Middle frontal gyrus (tissue), 1 donor: ENCODE measurements at regions not wholly inside any gene's neighbourhood (a gene's known extent, or its start where the extent isn't known, plus 50 kb on each side); places are given as distances from the start of the nearest gene placed in this dataset.

Source experiments
- DNase-seq: peaks from one replicate; pipeline ENCODE4 v3.0.0-alpha.2; 2015; ENCODE audit warnings: low spot score; ENCODE audit errors: extremely low spot score

DNA sequence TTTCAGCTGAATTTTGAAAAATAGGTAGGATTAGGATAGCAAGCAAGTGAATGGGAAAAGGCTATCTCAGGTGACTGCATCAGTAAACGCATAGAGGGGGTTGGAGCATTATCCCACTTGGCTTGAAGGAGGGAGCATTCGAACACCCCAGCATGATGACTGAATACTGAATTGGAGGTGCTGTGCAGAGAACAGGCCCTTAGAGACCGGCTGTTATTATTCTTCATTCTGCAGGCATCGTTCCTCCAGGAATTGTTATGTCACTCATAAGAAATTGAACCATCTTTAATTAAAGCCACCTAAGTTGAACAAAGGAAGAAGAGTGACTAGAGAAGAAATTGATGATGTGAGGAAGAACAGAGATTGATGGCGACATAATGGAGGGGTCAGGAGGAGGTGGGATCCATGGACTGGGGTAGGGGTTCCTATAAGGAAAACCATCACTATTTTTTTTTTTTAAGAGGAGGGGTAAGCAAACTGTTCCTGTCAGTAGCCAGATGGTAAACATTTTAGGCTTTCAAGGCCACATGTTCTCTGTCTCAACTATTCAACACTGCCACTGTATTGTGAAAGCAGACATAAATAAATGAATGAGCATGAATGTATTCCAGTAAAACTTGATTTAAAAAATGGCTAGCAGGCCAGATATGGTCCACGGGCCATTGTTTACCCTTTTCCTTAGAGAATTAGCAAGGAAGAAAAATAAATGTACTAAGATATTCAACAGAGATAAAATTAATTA lies 264.7 kb upstream of the TAC1 start:
- no peak for DNase-seq

DNA sequence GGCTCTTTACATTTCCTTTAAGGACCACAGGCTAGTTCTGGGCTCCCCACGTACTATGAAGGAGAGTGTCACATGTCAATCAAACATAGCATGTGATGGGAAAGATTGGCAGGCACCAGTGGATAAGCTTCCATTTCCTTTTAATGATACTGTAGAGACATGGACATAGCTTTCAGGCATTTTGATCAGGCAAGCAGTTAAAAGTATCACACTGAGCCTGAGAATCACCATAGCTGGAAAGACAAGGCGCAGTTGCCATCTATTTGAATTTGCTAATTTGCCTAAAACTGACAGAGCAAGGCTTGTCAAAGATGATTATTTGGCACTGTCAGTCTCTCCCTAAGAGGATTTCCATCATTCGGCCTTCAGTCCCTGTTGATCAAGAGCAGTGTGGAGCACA lies 263.4 kb upstream of the TAC1 start:
- DNase-seq, result no peak

DNA sequence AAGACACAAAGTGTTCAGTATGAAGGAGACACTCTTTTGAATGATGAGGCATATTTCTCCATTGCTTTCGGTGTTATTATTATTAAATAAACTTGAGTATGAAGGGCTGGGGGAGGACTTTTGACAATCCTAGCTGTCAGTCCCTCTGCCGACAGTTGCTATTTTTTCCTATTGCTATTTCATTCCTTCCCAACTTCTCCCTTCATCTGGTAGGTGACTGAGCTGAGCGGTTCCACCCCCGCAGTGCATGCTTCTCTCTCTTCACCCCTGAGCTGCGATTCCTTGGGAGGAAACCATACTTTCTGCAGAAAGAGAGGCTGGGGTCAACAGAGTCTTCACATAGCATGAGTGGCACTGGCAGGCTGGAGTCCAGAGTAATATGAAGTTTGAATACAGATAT lies 261.2 kb upstream of the TAC1 start:
- no peak for DNase-seq

DNA sequence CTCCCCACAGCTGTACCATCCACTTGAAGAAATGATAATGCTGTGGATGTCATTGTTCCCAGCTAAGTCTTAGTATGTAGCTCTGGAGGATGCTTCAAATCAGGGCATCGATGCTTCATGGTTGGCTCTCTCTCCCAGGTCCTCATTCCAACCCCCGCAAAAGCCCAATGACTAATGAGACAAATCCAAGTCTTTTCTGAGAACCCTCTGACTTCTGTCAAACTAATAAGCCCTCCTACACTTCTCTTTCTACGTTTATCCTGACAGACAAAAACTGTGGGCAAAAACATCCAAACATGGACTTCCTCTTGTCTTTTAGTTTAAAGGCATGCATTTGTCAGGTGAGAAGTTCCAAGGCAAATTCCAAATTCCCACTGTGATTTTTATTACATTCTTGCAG lies 260.4 kb upstream of the TAC1 start:
- no peak for DNase-seq

DNA sequence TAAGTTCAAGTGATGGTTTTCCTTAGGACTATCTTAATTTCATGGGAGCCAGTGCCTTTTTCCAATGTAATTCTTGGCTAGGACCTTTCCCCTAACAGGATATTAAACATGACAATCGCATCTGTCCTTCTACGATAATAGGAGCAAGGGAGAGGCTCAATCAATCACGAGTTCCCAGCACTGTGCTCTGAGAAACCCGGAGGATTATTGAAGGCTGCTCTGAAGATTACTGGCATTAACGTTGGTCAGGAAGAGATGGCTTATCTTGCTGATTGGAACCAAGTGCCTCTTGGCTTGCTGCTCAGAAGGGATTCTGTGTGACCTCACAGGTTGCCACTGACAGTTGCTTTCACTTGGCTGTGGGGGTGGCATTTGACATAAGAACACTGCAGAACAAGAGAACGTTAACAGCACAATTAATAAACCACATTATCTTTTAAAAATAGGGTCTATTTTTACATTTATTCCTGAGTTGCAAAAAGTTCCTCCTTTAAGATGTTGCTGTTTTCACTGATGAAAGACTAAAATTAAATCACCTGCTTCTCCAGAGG lies 252.1 kb upstream of the TAC1 start:
- DNase-seq, result no peak

DNA sequence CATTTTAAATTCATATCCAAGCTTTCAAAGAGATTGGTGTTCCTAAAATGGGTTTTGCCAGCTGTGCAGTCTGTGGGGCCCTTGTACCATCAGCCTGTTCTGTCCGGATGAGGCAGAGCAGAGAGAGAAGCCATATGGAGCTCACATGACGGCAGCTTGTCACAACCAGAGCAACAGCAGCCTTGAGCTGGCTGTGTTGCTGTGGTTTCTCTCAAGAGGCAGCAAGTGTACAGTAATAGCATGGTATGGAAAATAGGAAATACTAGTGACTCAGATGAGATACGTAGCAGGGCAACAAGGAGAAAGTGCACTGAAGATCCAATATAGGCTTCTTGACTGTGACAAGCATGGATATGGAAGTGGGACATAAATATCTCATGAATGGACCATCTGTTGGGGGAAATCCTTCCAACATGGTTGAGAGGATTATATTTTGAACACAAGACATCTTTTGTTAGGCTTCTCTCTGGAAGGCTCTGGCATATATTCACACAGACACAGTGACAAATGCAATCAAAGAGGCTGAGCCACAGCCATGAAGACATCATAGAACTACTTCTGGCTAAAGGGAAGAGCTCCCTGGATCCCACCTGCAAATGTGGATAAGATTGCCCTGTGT lies 251.0 kb upstream of the TAC1 start:
- peak; percentile 26 for DNase-seq

DNA sequence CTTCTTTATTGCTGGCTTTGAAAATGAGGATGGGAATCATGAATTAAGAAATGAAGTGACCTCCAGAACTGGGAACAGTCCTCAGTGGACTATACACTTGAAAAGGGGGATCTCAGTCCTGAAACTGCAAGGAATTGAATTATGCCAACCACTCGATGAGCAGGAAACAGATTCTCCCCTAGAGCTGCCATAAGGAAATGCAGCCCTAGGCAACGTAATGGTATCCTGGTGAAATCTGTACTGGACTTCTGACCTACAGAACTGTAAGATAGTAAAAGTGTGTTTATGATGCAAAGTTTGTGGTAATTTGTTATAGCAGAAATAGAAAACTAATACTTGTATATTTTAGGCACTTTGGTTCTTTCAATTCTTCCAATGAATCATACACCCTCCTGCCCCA lies 236.4 kb upstream of the TAC1 start:
- no peak for DNase-seq

DNA sequence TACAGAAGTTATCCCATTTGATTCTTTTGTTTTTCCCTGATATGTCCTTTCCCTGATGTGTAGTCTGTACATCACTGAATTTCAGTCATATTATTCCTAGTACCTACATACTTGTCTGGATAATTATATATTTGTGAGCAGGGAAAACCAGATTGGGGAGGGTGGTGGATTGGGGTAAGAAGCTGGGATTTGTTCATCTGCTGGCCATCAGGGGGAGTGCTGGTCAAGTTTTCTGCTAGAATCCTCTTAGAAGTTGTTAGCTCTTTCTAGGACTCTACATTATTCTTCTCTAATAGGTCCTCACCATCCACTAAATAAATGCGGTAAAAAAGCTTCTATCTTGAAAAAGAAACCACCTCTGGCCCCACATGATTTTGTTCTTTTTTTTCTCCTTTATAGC lies 232.7 kb upstream of the TAC1 start:
- no peak for DNase-seq

DNA sequence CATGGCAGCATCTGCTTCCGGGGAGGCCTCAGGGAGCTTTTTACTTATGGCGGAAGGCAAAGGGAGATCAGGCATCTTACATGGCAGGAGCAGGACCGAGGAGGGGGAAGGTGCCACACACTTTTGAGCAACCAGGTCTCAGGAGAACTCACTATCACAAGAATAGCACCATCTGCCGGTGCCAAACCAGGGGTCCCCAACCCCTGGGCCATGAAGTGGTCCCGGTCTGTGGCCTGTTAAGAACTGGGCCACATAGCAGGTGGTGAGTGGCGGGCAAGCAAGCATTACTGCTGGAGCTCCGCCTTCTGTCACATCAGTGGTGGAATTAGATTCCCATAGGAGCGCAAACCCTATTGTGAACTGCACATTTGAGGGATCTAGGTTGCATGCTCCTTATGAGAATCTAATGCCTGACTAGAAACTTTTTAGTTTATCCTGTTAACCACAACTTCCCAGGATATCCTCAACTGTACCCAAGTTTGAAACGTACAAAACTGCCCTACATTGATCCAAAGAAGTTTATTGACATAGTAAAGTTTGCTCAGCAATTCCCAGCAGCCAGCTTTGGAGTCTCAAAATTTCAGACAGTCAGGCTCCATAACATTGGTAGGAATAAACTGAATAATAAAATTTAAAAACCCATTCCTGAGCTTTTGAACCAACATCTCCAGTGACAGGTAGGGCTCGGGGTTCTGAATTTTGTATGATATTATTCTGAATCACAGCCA lies 228.4 kb upstream of the TAC1 start:
- no peak for DNase-seq

DNA sequence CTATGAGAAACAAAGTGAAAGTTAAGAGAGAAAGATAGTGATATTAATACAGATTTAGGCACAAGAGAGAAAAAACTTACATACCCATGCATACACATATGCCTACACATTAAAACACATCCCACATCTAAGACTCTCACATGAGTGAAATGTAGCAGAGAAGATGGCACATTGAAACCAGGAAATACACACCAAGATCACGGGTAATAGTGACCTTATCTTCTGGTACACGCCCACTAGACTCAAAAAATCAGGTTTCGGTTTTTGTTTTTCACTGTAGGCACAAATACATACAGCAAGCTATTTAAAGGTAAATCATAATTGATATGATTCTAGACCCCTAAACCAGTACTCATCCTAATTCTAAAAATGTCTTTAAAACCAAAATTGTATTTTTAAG lies 225.2 kb upstream of the TAC1 start:
- no peak for DNase-seq

DNA sequence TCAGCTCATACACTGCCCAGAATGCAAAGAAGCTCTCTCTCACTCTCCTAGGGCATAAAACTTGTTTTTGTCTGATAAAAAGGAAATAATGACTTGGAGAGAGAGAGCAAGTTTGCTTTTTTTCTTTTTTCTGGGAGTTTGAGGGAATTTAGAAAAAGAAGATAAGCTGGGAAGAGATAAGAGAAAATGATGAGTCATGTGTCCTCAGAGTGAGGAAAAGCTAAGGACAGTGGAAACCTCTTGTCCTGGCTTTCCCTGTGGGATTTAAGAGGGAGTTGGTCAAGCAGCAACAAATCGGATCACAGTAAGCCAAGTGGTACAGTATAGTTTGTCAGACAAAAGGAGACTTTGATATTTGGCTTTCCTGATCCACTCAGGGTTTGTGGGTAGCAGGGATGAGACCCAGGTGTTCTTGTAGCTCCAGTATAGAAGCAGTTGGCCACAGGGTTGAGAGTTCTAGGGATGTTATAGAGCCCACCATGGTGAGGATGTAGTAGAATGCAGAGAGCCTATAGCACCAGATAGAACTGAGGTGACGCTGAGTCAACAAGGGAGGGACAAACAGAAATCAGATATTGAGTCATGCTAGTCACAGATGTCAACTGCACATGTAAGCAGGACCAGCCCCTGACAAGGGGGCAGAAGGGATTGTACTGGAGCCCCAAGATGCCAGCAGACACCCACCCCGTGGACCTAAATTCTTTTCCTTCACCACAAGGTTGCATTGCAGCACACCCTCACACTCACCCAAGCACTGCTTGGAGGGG lies 219.3 kb upstream of the TAC1 start:
- DNase-seq, result no peak

DNA sequence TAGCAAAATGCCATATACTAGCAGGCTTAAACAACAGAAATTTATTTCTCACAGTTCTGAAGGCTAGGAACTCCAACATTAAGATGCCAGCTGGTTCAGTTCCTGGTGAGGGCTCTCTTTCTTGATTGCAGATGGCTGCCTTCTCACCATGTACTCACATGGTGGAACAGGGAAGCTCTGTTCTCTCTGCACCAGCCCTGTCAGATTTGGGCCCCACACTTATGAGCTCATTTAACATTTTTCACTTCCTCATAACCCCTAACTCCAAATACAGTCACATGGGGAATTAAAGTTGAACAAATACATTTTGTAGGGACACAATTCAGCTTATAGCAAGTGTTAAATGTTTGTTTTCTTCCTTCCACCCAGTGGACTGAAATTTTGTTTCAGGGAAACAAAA lies 218.6 kb upstream of the TAC1 start:
- no peak for DNase-seq

DNA sequence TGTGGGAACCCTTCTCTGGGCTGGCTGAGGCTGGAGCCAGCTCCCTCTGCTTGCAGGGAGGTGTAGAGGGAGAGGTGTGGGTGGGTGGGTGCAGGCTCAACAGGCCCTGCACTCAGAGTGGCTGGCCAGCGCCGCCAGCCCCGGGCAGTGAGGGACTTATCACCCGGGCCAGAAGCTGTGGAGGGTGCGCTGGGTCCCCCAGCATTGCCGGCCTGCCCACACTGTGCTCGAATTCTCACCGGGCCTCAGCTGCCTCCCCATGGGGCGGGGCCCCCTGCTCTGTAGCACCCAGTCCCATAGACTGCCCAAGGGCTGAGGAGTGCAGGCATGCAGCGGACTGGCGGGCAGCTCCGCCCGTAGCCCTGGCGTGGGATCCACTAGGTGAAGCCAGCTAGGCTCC lies 190.7 kb upstream of the TAC1 start:
- DNase-seq, result no peak

DNA sequence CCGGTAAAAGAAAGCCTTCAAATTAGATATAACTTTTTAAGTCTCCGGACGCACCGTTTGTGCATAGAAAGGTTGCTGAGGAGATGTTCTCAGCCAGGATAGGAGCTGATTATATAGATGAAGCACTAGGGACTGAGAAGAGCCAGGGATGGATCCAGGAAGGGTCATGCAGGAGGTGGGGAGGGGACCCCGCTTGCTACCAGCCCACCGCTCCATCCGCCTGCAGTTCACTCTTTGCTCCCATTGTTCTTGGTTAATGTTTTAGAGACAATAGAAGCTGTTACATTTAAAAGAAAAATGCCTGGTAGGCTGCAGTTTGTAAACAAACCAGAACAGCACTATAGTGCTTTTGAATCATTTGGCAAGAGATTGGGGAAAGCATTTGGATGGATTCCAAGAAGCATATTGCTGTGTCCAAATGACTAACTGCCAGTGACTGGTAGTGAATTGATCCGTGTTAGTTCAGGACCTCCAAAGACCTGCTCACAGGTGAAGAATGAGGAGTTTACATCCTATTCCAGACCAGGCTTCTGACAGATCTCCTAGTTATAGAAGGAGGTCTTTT lies 175.9 kb upstream of the TAC1 start:
- DNase-seq, result no peak

DNA sequence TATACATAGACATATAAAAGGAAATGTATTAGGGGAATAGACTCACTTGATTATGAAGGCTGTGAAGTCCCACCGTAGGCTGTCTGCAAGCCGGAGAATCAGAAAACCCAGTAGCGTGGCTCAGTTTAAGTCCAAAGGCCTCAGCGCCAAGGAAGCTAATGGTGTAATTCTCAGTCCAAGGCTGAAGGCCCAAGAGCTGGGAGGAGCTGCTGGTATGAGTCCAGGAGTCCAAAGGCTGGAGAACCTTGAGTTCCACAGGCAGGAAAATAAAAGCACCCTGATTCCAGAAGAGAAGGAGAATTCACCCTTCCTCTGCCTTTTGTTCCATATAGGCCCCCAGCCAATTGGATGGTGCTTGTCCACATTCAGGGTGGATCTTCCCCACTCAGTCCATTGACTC lies 166.2 kb upstream of the TAC1 start:
- DNase-seq, result no peak

DNA sequence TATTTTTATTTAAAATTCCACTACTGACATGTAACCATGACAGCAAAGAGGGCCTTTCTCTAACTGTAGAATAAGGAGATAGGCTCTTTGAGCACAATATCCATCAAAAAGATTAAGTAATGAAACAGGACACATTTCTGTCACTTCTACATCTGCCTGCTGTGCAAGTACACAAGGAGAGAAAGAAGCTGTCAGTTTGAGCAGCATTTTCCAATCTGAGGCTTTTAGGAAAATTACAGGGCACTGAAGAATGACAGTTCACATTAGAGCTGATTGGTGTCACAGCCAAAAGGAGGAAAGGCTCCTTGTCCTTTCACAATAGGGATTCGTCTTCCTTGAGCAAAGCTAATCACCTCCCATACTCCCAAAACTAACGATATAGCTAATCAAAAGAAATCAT lies 158.8 kb upstream of the TAC1 start:
- DNase-seq, result no peak

DNA sequence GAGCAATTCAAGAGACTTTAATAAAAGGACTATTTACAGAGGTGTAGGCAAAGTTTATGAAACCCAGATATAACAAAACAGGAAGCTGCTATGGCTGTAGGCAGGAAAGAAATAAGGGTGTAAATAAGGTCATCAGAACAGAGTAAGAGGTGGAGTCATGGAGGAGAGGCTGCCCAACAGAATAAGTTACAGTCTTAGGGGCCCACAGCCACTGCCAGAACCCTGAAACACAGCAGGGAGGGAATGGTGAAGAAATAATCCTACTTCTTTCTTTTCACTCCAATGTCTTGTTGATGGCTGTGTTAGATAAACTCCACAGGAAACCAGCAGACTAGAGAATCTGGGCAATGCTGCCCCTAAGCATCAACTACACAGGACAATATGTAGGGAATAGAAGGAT lies 155.8 kb upstream of the TAC1 start:
- no peak for DNase-seq

DNA sequence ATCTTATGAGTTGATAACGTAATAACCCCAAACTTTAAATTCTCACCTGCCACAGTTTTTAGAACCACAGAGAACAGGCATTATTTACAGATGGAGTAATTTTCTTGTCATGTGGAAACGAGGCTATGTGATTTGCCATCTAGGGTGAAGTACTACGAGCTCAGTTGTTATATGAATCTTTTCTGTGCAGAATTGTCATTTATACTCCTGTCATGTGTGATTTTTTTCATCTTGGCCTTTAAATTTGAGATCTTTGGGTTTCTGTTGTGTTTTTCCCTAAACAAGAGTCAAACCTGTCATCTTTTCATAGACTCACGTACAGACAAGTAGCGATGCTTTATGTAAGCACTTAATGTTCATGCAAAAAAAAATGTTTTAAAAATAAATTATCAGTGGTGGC lies 153.7 kb upstream of the TAC1 start:
- no peak for DNase-seq

DNA sequence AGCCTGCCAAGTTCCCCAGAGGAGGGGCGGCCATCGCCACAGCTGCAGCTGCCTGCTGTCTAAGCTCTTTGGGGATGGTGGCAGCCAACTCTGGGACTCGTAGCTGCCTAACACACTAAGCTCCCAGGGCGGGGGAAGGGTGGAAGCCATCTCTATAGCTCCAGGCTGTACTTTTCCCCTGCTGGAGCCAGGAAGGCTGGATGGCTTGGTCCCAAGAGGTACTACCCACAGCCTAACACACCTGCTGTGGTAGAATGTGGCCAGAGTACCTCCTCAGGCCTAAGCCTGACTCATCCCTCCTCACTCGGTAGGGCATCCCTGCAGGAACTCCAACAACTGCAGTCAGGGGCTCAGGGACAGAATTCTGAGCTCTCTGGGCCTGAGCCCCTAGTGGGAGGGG lies 151.7 kb upstream of the TAC1 start:
- no peak for DNase-seq

DNA sequence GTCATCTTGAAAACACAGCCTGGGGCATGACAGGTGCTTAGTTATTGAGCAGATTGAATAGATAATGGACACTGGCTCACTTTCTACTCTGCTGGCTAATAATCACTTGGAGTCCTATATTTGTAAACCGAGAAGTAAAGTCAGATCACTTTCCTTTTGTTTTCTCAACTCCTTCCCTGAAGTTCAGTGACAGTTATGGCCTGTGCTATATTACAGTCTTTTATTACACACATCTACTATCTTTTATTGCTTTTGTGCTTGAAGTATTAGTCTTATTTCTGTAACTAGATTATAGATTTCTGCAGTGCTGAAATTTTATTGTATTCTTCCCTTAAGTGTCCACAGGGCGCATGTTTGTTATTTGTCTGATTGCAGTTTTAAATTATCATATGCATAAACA lies 136.4 kb upstream of the TAC1 start:
- no peak for DNase-seq

DNA sequence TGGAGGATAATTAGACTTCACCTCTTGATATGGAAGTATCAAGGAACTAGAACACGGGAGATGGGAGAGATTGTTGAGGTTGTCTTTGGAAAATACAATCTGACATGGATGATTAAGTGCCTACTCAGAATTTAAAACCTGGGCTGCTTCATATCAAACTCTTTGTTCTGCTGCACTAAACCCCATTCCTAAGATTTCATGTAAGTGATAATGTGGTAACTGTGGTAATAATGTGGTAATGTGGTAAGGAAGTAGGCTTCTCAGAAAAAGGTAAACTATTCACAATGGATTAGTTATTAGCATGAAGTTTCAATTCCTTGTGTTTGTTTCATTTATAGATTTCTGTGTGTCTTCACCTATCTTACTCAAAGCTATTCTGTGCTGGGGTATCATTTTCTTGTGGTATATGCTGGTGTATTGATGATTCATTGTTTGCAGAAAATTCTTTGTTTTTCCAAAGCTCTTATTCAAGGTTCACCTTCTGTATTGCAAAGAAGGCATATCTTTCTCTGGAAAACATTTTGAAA lies 129.9 kb upstream of the TAC1 start:
- DNase-seq, result no peak
